Renal cortical epithelial cell (primary cell): ENCODE measurements at regions not wholly inside any gene's neighbourhood (a gene's known extent, or its start where the extent isn't known, plus 50 kb on each side); places are given as distances from the start of the nearest gene placed in this dataset.

Experiments
- DNase-seq: peaks from one replicate; pipeline ENCODE4 v3.0.0-alpha.2; 2011; ENCODE audit warnings: low read depth

DNA sequence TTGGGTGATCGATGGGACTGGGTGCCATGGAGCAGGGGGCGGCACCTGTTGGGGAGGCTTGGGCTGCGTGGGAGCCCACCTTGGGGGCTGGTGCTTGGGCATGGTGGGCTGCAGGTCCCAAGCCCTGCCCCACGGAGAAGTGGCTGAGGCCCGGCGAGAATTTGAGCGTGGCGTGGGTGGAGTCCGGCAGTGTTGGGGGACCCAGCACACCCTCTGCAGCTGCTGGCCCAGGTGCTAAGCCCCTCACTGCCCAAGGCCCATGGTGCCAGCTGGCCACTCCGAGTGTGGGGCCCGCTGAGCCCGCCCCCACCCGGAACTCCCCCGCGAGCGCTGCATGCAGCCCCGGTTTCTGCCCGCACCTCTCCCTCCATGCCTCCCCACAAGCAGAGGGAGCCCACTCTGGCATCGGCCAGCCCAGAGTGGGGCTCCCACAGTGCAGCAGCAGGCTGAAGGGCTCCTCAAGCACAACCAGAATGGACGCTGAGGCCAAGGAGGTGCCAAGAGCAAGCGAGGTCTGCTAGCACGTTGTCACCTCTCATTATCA, 1178.6 kb upstream of the CDH10 start:
- no peak for DNase-seq
